ENCODE measurements at regions not wholly inside any gene's neighbourhood (a gene's known extent, or its start where the extent isn't known, plus 50 kb on each side); places are given as distances from the start of the nearest gene placed in this dataset.

DNA sequence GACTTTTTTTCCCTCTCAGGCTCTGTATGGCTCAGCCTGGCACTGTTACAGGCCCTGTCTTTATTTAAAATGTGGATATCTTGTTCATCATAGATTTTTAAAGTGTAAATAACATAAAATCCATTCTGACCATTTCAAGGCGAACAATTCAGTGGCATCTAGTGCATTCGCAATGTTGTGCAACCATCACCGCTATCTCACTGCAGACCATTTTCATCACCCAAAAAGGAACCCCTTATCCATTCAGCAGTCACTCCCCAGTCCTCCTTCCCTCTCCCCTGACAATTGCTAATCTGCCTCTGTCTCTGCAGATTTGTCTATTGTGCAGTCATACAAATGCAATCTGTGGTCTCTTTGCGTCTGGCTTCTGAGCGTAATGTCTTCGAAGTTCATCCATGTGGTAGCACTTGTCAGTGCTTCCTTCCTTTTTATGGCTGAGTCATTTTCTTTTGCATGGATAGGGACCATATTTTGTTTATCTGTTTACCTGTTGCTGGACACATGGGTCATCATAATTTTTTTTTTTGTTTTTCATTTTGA, 148.8 kb upstream of the LHX5 start:
- DNase-seq (ENCODE audit: low read depth): no peak

- DNase-seq (ENCODE audit: low read depth): no peak
These were observed 147.5 kb upstream of the LHX5 start for GRCh38 chr12:113619202-113619601.

DNA sequence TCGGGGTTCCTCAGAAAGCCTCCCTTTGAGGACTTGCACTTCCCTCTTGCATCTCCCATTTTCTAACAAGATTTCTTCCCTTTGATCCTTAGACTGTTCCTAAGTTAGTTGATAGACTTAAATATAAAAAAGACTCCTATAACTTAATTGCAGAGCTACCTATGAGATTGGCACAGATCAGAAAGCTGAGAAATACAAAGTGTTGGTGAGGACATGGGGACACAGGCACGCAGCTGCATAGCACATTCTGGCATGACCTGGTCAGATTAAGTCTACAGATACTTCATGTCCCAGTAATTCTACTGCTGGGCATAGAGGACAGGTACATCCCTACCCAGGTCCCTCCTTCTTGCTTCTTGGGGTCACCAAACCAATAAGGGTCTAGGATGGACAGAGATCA, 141.7 kb upstream of the LHX5 start:
- DNase-seq (ENCODE audit: low read depth): no peak

DNA sequence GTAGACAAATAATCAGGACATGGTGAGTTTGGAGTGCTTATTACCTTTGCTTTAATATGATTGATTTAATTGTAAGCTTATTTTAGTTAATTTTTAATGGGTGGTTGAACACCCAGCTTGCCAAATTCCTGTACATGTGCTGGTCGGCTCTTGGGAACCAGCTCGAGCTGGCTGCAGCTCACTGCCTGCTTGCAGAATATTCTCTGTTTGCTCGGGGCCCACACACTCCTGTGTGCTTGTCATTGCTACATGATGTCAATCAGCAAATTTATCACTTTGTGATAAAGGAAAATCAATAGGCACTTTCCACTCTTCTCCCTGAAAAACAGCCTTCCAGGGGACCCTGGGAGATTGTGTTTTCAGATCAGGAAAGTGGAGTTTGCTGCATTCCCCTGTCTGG, 141.1 kb upstream of the LHX5 start:
- DNase-seq (ENCODE audit: low read depth): no peak

- no peak for DNase-seq (ENCODE audit: low read depth)
These were observed 140.5 kb upstream of the LHX5 start for GRCh38 chr12:113612076-113612728.

- DNase-seq (ENCODE audit: low read depth): no peak
These were observed 140.0 kb upstream of the LHX5 start for GRCh38 chr12:113611652-113612051.

- DNase-seq (ENCODE audit: low read depth): no peak
These were observed 139.0 kb upstream of the LHX5 start for GRCh38 chr12:113610698-113611097.

- no peak for DNase-seq (ENCODE audit: low read depth)
These were observed 138.2 kb upstream of the LHX5 start for GRCh38 chr12:113609692-113610469.

DNA sequence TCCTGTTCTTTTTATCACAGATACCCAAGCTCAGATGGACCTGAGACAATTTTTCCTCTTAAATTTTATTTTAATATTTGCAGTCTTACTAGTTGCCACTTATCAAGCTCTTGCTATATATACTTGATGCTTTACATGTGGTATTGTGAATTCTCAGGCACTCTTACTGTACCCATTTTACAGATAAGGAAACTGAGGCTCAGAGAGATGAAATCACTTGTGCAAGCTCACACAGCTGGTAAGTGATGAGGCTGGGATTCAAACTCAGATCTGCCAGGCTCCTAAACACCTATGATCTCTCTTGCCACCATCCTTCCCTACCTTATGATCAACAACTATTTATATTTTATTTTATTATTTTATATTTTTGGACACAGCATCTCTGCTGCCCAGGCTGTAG, 133.0 kb upstream of the LHX5 start:
- DNase-seq (ENCODE audit: low read depth): no peak

DNA sequence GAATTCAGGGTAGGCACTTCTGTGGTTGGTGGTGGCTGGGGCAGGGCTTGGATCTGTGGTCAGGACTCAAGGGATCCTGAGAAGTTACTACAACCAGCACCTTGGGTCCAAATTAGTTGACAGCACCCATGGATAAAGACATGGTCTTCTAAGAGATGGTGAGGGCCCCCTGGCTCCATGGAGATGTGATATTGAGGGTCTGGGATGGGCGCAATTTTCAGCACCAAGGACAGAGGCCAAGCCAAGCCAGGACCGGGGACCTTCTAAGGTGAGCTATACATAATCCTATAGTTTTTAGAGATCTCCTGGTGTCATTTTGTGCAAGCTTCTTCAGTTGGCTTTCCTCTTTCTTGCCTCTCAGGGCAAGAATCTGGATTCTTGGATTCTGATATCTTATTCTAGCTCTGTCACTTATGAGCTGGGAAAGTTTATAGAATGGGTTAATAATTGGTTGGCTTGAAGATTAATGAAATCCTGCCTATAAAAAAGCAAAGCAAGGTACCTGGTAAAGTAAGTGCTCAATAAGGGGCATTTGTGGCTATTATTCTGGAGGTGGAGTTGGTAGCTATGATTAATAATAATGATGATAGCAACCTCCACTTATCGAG, 130.1 kb upstream of the LHX5 start:
- no peak for DNase-seq (ENCODE audit: low read depth)

GRCh38 chr12:113598815-113599406, 127.2 kb upstream of the LHX5 start:
- no peak for DNase-seq (ENCODE audit: low read depth)

DNA sequence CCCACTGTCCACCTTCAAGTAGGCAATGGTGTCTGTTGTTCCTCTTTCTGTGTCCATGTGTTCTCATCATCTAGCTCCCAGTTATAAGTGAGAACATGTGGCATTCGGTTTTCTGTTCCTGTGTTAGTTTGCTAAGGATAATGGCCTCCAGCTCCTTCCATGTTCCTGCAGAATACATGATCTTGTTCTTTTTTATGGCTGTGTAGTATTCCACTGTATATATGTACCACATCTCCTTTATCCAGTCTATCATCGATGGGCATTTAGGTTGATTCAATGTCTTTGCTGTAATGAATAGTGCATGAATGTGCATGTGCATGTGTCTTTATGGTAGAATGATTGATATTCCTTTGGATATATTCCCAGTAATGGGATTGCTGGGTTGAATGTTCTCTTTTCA, 123.3 kb upstream of the LHX5 start:
- no peak for DNase-seq (ENCODE audit: low read depth)

DNA sequence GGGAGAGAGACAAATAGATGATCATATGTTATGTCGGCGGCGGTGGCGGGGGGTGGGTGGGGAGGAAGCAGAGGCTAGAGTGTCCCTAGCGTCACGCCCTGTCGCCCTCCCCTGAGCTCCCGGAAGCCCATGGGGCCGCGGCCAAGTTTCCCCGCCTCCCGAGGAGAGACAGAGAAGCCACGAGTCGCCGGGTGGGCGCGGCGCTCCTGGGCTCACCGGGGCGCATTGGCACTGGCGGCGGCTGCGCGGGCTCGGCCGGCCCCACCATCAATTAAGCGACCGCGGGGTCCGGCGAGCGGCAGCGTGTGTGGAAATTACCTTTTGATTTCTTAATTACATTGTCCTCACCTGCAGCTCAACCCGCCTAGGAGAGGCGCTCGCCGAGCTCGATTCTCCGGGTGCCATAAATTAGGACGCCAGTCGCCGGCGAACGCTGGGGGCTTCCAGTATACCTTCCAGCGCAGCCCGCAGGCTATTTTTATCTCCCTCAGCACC, 119.9 kb upstream of the LHX5 start:
- no peak for DNase-seq (ENCODE audit: low read depth)

- DNase-seq (ENCODE audit: low read depth): no peak
These were observed 117.8 kb upstream of the LHX5 start for GRCh38 chr12:113589437-113589836.

GRCh38 chr12:113587720-113588119, 116.0 kb upstream of the LHX5 start:
- DNase-seq (ENCODE audit: low read depth): no peak

DNA sequence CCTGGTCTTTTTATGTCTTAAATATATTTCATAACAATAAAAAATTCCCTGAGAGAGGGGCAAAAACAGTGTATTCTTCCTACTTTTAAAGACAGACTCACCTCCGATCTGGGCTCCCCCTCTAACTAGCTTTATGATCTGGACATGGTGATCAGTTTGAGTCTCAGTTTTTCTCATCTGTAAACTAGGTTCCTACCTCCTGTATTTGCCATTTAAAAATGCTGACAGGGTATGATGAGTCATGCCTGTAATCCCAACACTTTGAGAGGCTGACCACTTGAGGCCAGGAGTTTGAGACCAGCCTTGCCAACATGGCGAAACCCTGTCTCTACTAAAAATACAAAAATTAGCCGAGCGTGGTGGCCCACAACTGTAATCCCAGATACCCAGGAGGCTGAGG, 114.8 kb upstream of the LHX5 start:
- DNase-seq (ENCODE audit: low read depth): no peak

- no peak for DNase-seq (ENCODE audit: low read depth)
These were observed 111.0 kb upstream of the LHX5 start for GRCh38 chr12:113582521-113583218.

GRCh38 chr12:113581342-113581741, 109.7 kb upstream of the LHX5 start:
- DNase-seq (ENCODE audit: low read depth): no peak

GRCh38 chr12:113580437-113580836, 108.8 kb upstream of the LHX5 start:
- DNase-seq (ENCODE audit: low read depth): no peak

- no peak for DNase-seq (ENCODE audit: low read depth)
These were observed 105.9 kb upstream of the LHX5 start for GRCh38 chr12:113577464-113578129.

GRCh38 chr12:113575386-113575785, 103.7 kb upstream of the LHX5 start:
- DNase-seq (ENCODE audit: low read depth): no peak
